MM.1S (cell line): ENCODE measurements at regions not wholly inside any gene's neighbourhood (a gene's known extent, or its start where the extent isn't known, plus 50 kb on each side); places are given as distances from the start of the nearest gene placed in this dataset.

Source experiments
- CTCF ChIP-seq: fragments of 300-600 bp; sonication (generic); IDR thresholded peaks from 2 replicates; pipeline ENCODE4 v1.5.1; 2016; ENCODE audit warnings: antibody characterized with exemption, low read length, mixed read lengths
- EZH2 ChIP-seq: fragments of 300-600 bp; sonication (generic); optimal IDR thresholded peaks from 2 replicates; pipeline ENCODE3; 2017; ENCODE audit warnings: low read depth, mild to moderate bottlenecking, antibody characterized with exemption, low read length, mixed read lengths
- EZH2phosphoT487 ChIP-seq: fragments of 300-600 bp; sonication (generic); IDR thresholded peaks from 2 replicates; pipeline ENCODE4 v1.6.1; 2018; ENCODE audit warnings: antibody characterized with exemption, low read length

GRCh38 chr10:9043466-9043865 is 989.0 kb downstream of the GATA3 start:
- no peak for TF ChIP-seq CTCF
- TF ChIP-seq EZH2, result no peak
- TF ChIP-seq EZH2phosphoT487, result no peak
